ENCODE measurements at regions not wholly inside any gene's neighbourhood (a gene's known extent, or its start where the extent isn't known, plus 50 kb on each side); places are given as distances from the start of the nearest gene placed in this dataset.
"Not testable (repeated sequence)": the region's sequence is repeated elsewhere in the genome, so short reads cannot be mapped to it uniquely, and the experiment has no call there.

GRCh38 chr10:108598831-108599230 is 1324.5 kb downstream of the XPNPEP1 start:
- no peak for DNase-seq

- no peak for DNase-seq
These were observed 1325.0 kb downstream of the XPNPEP1 start for GRCh38 chr10:108598320-108598695.

- DNase-seq: no peak
These were observed 1325.5 kb downstream of the XPNPEP1 start for GRCh38 chr10:108597657-108598319.

GRCh38 chr10:108597031-108597430 is 1326.3 kb downstream of the XPNPEP1 start:
- no peak for DNase-seq

- no peak for DNase-seq
These were observed 1330.4 kb downstream of the XPNPEP1 start for GRCh38 chr10:108592956-108593355.

- DNase-seq: no peak
These were observed 1331.9 kb downstream of the XPNPEP1 start for GRCh38 chr10:108591417-108591816.

GRCh38 chr10:108586424-108586823 is 1336.9 kb downstream of the XPNPEP1 start:
- no peak for DNase-seq

GRCh38 chr10:108583877-108584276 is 1339.4 kb downstream of the XPNPEP1 start:
- no peak for DNase-seq

GRCh38 chr10:108582888-108583287 is 1340.4 kb downstream of the XPNPEP1 start:
- DNase-seq: no peak

GRCh38 chr10:108582387-108582786 is 1340.9 kb downstream of the XPNPEP1 start:
- DNase-seq: no peak

- DNase-seq: no peak
These were observed 1345.1 kb downstream of the XPNPEP1 start for GRCh38 chr10:108578258-108578657.

- DNase-seq: no peak
These were observed 1349.1 kb downstream of the XPNPEP1 start for GRCh38 chr10:108574233-108574632.

- DNase-seq: no peak
These were observed 1354.5 kb downstream of the XPNPEP1 start for GRCh38 chr10:108568824-108569223.

GRCh38 chr10:108567899-108568752 is 1355.2 kb downstream of the XPNPEP1 start:
- DNase-seq: no peak

- no peak for DNase-seq
These were observed 1356.8 kb downstream of the XPNPEP1 start for GRCh38 chr10:108566316-108567107.

GRCh38 chr10:108562105-108562504 is 1361.2 kb downstream of the XPNPEP1 start:
- no peak for DNase-seq

- DNase-seq: no peak
These were observed 1361.7 kb downstream of the XPNPEP1 start for GRCh38 chr10:108561649-108562048.

GRCh38 chr10:108560488-108560887 is 1362.8 kb downstream of the XPNPEP1 start:
- no peak for DNase-seq

- DNase-seq: no peak
These were observed 1367.1 kb downstream of the XPNPEP1 start for GRCh38 chr10:108556186-108556585.

- no peak for DNase-seq
These were observed 1377.4 kb downstream of the XPNPEP1 start for GRCh38 chr10:108545921-108546320.

- DNase-seq: peak; percentile 18 to 43
These were observed 1378.7 kb downstream of the XPNPEP1 start for GRCh38 chr10:108544500-108545120.

GRCh38 chr10:108533551-108533950 is 1369.0 kb upstream of the SORCS1 start:
- not testable (repeated sequence) for DNase-seq
